ENCODE measurements at regions not wholly inside any gene's neighbourhood (a gene's known extent, or its start where the extent isn't known, plus 50 kb on each side); places are given as distances from the start of the nearest gene placed in this dataset.

GRCh38 chr6:120652506-120652905 lies 681.8 kb downstream of the TBC1D32 start:
- 85 to 95% methylated on average over 2 of the region's 2 CpGs for WGBS, 2 donors
- TF ChIP-seq POLR2A (IDR thresholded peaks at IDR 0.05): no peak
- TF ChIP-seq, protein P1, sequence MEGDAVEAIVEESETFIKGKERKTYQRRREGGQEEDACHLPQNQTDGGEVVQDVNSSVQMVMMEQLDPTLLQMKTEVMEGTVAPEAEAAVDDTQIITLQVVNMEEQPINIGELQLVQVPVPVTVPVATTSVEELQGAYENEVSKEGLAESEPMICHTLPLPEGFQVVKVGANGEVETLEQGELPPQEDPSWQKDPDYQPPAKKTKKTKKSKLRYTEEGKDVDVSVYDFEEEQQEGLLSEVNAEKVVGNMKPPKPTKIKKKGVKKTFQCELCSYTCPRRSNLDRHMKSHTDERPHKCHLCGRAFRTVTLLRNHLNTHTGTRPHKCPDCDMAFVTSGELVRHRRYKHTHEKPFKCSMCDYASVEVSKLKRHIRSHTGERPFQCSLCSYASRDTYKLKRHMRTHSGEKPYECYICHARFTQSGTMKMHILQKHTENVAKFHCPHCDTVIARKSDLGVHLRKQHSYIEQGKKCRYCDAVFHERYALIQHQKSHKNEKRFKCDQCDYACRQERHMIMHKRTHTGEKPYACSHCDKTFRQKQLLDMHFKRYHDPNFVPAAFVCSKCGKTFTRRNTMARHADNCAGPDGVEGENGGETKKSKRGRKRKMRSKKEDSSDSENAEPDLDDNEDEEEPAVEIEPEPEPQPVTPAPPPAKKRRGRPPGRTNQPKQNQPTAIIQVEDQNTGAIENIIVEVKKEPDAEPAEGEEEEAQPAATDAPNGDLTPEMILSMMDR (IDR thresholded peaks at IDR 0.05): no peak

DNA sequence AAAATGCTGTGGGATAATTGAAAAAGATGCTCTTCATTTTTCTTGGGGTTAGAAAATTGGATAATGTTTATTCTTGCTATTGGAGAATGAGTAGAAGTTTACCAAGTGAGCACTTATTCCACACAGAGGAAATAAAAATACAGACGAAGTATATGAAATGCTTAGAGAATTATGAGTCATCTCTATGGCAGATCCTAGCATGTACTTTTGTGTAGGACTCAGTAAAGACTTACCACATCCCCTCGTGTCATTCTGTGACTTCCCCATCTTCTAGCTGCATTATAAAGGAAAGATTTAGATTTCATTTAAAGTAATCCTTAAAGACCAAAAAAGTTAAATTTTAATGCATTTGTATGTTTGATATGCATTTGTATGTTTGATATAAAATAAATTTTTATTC lies 685.6 kb downstream of the TBC1D32 start:
- no peak for DNase-seq (ENCODE audit: low spot score in 2 of 2)
- WGBS, 2 donors: 22 to 47% methylated on average over 2 of the region's 2 CpGs
- H3K4me3 ChIP-seq (ENCODE audit: low read depth, poor library complexity, severe bottlenecking): no peak overlapping the region
- intact Hi-C loops (cut with DNase I; ENCODE audit: low total_unique reads): no loop called here
- no peak for TF ChIP-seq POLR2A (IDR thresholded peaks at IDR 0.05)
- TF ChIP-seq, protein P1 (IDR thresholded peaks at IDR 0.05): no peak

More at GRCh38 chr6:120652506-120652905, 681.8 kb downstream of the TBC1D32 start:
- no peak for DNase-seq (ENCODE audit: low spot score in 2 of 2)
- no peak overlapping the region for H3K4me3 ChIP-seq (ENCODE audit: low read depth, poor library complexity, severe bottlenecking)
- intact Hi-C loops (cut with DNase I; ENCODE audit: low total_unique reads): no loop called here

DNA sequence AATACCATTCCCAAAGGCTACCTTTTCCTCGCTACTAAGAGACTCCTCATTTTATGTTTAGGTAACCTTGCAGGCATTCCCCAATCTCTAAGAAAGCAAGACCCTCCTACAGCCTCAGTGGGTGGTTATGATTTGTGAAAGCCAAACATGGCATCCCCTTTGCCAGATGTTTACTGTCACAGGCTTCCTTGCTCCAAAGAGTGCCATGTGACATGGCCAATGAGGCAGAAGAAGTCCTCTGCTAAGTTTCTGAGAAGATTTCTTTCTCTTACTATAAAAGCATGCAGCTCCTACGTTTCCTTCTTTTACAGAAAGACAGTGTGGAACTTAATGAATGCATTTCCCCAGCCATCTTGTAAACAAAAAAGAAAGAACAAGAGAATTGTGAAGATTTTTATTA lies 688.2 kb downstream of the TBC1D32 start:
- DNase-seq (ENCODE audit: low spot score in 2 of 2): no peak
- intact Hi-C loops (cut with DNase I; ENCODE audit: low total_unique reads): no loop called here
- H3K4me3 ChIP-seq (ENCODE audit: low read depth, poor library complexity, severe bottlenecking): no peak overlapping the region
- no peak for TF ChIP-seq POLR2A (IDR thresholded peaks at IDR 0.05)
- TF ChIP-seq, protein P1 (IDR thresholded peaks at IDR 0.05): no peak
- WGBS, 2 donors: 27 to 63% methylated on average over 2 of the region's 2 CpGs

DNA sequence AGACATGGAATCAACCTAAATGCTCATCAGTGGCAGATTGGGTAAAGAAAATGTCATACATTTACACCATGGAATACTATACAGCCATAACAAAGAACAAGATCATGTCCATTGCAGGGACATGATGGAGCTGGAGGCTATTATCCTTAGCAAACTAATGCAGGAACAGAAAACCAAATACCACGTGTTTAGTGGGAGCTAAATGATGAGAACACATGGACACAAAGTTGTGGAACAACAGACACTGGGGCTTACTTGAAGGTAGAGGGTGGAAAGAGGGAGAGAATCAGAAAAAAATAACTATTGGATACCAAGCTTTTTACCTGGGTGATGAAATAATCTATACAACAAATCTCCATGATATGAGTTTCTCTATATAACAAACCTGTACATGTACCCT lies 701.3 kb downstream of the TBC1D32 start:
- 29 to 58% methylated on average over 1 of the region's 1 CpG for WGBS, 2 donors
- TF ChIP-seq, protein P1 (IDR thresholded peaks at IDR 0.05): no peak
- no peak for TF ChIP-seq POLR2A (IDR thresholded peaks at IDR 0.05)
- intact Hi-C loops (cut with DNase I; ENCODE audit: low total_unique reads): no loop called here
- no peak overlapping the region for H3K4me3 ChIP-seq (ENCODE audit: low read depth, poor library complexity, severe bottlenecking)
- DNase-seq (ENCODE audit: low spot score in 2 of 2): no peak

GRCh38 chr6:120627612-120628011 lies 706.7 kb downstream of the TBC1D32 start:
- intact Hi-C loops (cut with DNase I; ENCODE audit: low total_unique reads): no loop called here
- 91 to 95% methylated on average over 3 of the region's 3 CpGs for WGBS, 2 donors

More at GRCh38 chr6:120627612-120628011, 706.7 kb downstream of the TBC1D32 start:
- no peak for DNase-seq (ENCODE audit: low spot score in 2 of 2)
- TF ChIP-seq, protein P1 (IDR thresholded peaks at IDR 0.05): no peak
- TF ChIP-seq POLR2A (IDR thresholded peaks at IDR 0.05): no peak
- H3K4me3 ChIP-seq (ENCODE audit: low read depth, poor library complexity, severe bottlenecking): no peak overlapping the region

Data from lower leg skin (tissue), 4 donors.